ENCODE measurements at regions not wholly inside any gene's neighbourhood (a gene's known extent, or its start where the extent isn't known, plus 50 kb on each side); places are given as distances from the start of the nearest gene placed in this dataset.

DNA sequence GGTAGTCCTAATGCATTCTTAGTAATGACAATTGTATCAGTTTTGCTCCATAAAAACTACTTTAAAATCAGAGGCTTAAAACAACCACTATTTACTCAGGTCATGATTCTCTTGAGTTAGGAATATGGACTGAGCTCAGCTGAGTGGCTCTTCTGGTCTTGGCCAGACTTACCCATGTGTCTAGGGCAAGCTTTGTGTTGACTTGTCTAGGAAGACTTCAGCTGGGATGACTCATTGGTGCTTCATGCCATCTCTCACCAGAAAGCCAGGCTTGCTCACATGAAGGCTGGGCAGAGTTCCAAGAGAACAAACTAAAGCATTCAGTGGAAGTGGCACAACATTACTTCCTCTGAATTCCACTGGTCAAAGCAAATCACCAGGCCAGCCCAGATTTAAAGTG is 155.3 kb downstream of the DHX35 start:
- H3K56ac ChIP-seq (replicated peaks; ENCODE audit: insufficient read length, low read depth, low read length): no peak overlapping the region
- H4K20me1 ChIP-seq (replicated peaks in 1 of 2; ENCODE audit: control insufficient read depth in 1 of 2, insufficient read depth in 2 of 2, low read length in 2 of 2): no peaks in the 10 kb centered on the region
- no peaks in the 10 kb centered on the region for H3K79me1 ChIP-seq (ENCODE audit: low read depth, low read length)
- peaks cover 0 to 11% (median 3%) of the 10 kb centered on the region in 4 experiments; a peak in 5 of 7 replicates for H3K27me3 ChIP-seq (replicated peaks in 1 of 4; ENCODE audit: control insufficient read depth in 3 of 4, extremely low read depth in 1 of 4, insufficient read depth in 3 of 4, low read length in 3 of 4)
- H3K4ac ChIP-seq (replicated peaks; ENCODE audit: insufficient read length, low read depth, low read length): no peak overlapping the region
- H3K9ac ChIP-seq (replicated peaks in 1 of 4; ENCODE audit: extremely low read depth in 1 of 4, low read depth in 3 of 4, low read length in 3 of 4): no peak overlapping the region
- no peak for FAIRE-seq
- peaks cover 0 to 5% of the 10 kb centered on the region in 2 experiments; a peak in 1 of 4 replicates for H3K9me3 ChIP-seq (ENCODE audit: insufficient read depth in 2 of 2, low read depth in 1 of 2, low read length in 1 of 2)
- no peak overlapping the region for H4K91ac ChIP-seq (replicated peaks; ENCODE audit: insufficient read length, low read length)
- H4K5ac ChIP-seq (ENCODE audit: insufficient read length, low read depth, low read length): no peak overlapping the region
- no peak overlapping the region for H3K14ac ChIP-seq (ENCODE audit: insufficient read length)
- ChIA-PET POLR2A (ENCODE audit: partially characterized antibody) (no interaction called here), CTCF (ENCODE audit: partially characterized antibody) (interaction anchor here (1.6 to 2.3 kb wide), 3 partner anchors 35 to 149 kb away, joined by 3 to 7 read pairs (median 4); no protein-coding TSS in a partner anchor)
- no peak for DNase-seq (ENCODE audit: low read depth in 1 of 2, low spot score in 2 of 2)
- H3K18ac ChIP-seq (ENCODE audit: extremely low read depth, low read length): no peak overlapping the region
- no peaks in the 10 kb centered on the region; the same call in 1 of the 2 replicates for H3K23me2 ChIP-seq (ENCODE audit: low read depth, low read length)
- H3K4me3 ChIP-seq (ENCODE audit: extremely low read depth in 1 of 4, insufficient read depth in 2 of 4, low read depth in 3 of 4, low read length in 4 of 4): no peak overlapping the region
- H2AFZ ChIP-seq (ENCODE audit: low read length): no peak overlapping the region
- no peak overlapping the region for H3K23ac ChIP-seq (ENCODE audit: insufficient read length)
- H3K36me3 ChIP-seq (ENCODE audit: control insufficient read depth in 2 of 4, insufficient read depth in 4 of 4, low read length in 3 of 4): no peaks in the 10 kb centered on the region
- no peak overlapping the region for H3K27ac ChIP-seq (ENCODE audit: low read depth, low read length)
- no peak overlapping the region for H2BK20ac ChIP-seq (ENCODE audit: low read length)
- no peak overlapping the region for H2BK120ac ChIP-seq (replicated peaks; ENCODE audit: low read depth, low read length)
- no peak overlapping the region for H2BK12ac ChIP-seq (ENCODE audit: low read depth, low read length)
- no peak overlapping the region for H3K4me2 ChIP-seq (ENCODE audit: insufficient read depth in 1 of 2, low read depth in 2 of 2, low read length in 2 of 2)
- H2BK5ac ChIP-seq (ENCODE audit: low read depth, low read length): no peak overlapping the region
- no peaks in the 10 kb centered on the region for H3K79me2 ChIP-seq (ENCODE audit: control insufficient read depth in 1 of 2, insufficient read depth in 2 of 2, low read length in 2 of 2)
- H3K4me1 ChIP-seq (replicated peaks in 1 of 4; ENCODE audit: control insufficient read depth in 3 of 4, insufficient read depth in 4 of 4, low read length in 3 of 4): peaks cover 0 to 8% (median 4%) of the 10 kb centered on the region in 4 experiments; a peak in 5 of 7 replicates
- H2AK5ac ChIP-seq (ENCODE audit: low read depth, low read length): no peak overlapping the region
- no peak overlapping the region for H2BK15ac ChIP-seq (ENCODE audit: low read length)
- no peak overlapping the region for H4K8ac ChIP-seq (ENCODE audit: extremely low read depth, insufficient read depth, low read length)
- TF ChIP-seq YY1 (IDR thresholded peaks at IDR 0.05; ENCODE audit: low read depth, low read length): no peak
- no peak for TF ChIP-seq TAF7 (optimal IDR thresholded peaks at IDR 0.05; ENCODE audit: borderline replicate concordance, low read depth, low read length)
- no peak for TF ChIP-seq RNF2 (IDR thresholded peaks at IDR 0.05; ENCODE audit: borderline replicate concordance, low read depth, low read length, missing control alignments, poor library complexity, severe bottlenecking)
- TF ChIP-seq PHF8 (conservative IDR thresholded peaks at IDR 0.05; ENCODE audit: low read depth, low read length): no peak
- no peak for TF ChIP-seq SIN3A (conservative IDR thresholded peaks at IDR 0.05 in 1 of 2, IDR thresholded peaks at IDR 0.05 in 1 of 2; ENCODE audit: low read depth in 1 of 2, low read length in 2 of 2)
- TF ChIP-seq ZNF274 (IDR thresholded peaks at IDR 0.05; ENCODE audit: borderline replicate concordance, extremely low read depth, low read length): no peak
- TF ChIP-seq TBP (IDR thresholded peaks at IDR 0.05; ENCODE audit: low read depth, low read length): no peak
- no peak for TF ChIP-seq HDAC2 (IDR thresholded peaks at IDR 0.05; ENCODE audit: borderline replicate concordance in 1 of 2, low read depth in 2 of 2, low read length in 2 of 2)
- no peak for TF ChIP-seq CBX5 (IDR thresholded peaks at IDR 0.05; ENCODE audit: low read depth, low read length)
- no peak for TF ChIP-seq SP1 (IDR thresholded peaks at IDR 0.05; ENCODE audit: low read depth, low read length)
- no peak for TF ChIP-seq TEAD4 (IDR thresholded peaks at IDR 0.05; ENCODE audit: low read depth, low read length)
- TF ChIP-seq CBX8 (IDR thresholded peaks at IDR 0.05; ENCODE audit: borderline replicate concordance, low read depth, low read length): no peak
- no peak for TF ChIP-seq RFX5 (IDR thresholded peaks at IDR 0.05; ENCODE audit: borderline replicate concordance, low read depth, low read length)
